GM12878 (cell line): ENCODE measurements at regions not wholly inside any gene's neighbourhood (a gene's known extent, or its start where the extent isn't known, plus 50 kb on each side); places are given as distances from the start of the nearest gene placed in this dataset.

Source experiments
- ATAC-seq: fragments of 200-7000 bp; cut with Tn5 transposase; 3 replicates; pipeline ENCODE4 v1.9.1; 2020; ENCODE audit warnings: mild to moderate bottlenecking, moderate library complexity
- BruUV-seq: library from RNA; stranded (reverse); fragments of 400-500 nt; replicated peaks from 2 replicates; lab custom pipeline; 2021; lab: Mats Ljungman, UMichigan
- CTCF ChIA-PET: fragments of 300-600 bp; sonication (Branson Sonifier 250); formaldehyde crosslinking; extraction: SDS; loops from one replicate; lab custom pipeline; 2021; ENCODE audit warnings: inconsistent platforms; lab: Yijun Ruan, JAX
- POLR2A ChIA-PET: fragments of 350-600 bp; formaldehyde crosslinking; extraction: SDS; loops from one replicate; lab custom pipeline; 2021; ENCODE audit warnings: inconsistent platforms; lab: Charles Lee
- RAD21 ChIA-PET: fragments of 300-600 bp; sonication (Branson Sonifier 250); formaldehyde crosslinking; loops from one replicate; lab custom pipeline; 2023; ENCODE audit warnings: antibody characterized with exemption; ENCODE audit not compliant: unreplicated experiment; lab: Charles Lee
- SMC1A ChIA-PET: fragments of 300-600 bp; sonication (Branson Sonifier 250); formaldehyde crosslinking; loops from one replicate; lab custom pipeline; 2023; ENCODE audit not compliant: unreplicated experiment, uncharacterized antibody; lab: Charles Lee
- DNase-seq: peaks from one replicate; pipeline ENCODE4 v3.0.0-alpha.2; 2011; ENCODE audit warnings: low read depth, low spot score
- FAIRE-seq: peaks from 3 replicates; lab custom pipeline; 2011; peaks lifted over from hg19 to GRCh38; lab: Jason Lieb, UNC
- H2AFZ ChIP-seq: 2 replicates; pipeline ENCODE4 v1.6.0; 2011; ENCODE audit warnings: low read depth, low read length, control low read depth; ENCODE audit not compliant: control insufficient read depth
- H3K27ac ChIP-seq: 2 replicates; pipeline ENCODE4 v1.5.1; 2011; ENCODE audit warnings: control low read depth; ENCODE audit not compliant: control insufficient read depth, insufficient read depth
- H3K27me3 ChIP-seq, 2 experiments: replicated peaks in 1 of 2; 2 replicates each; pipeline versions ENCODE4 v1.6.0 to v1.6.1; 2011; ENCODE audit warnings: low read length in 1 of 2; ENCODE audit not compliant: control insufficient read depth in 2 of 2, insufficient read depth in 2 of 2
- H3K36me3 ChIP-seq, 2 experiments: 2 replicates each; pipeline ENCODE4 v1.5.1; 2011; ENCODE audit warnings: low read length in 1 of 2; ENCODE audit not compliant: control insufficient read depth in 2 of 2, insufficient read depth in 2 of 2
- H3K4me1 ChIP-seq: 2 replicates; pipeline ENCODE4 v1.6.1; 2011; ENCODE audit warnings: mild to moderate bottlenecking, low read length, moderate library complexity, mixed read lengths; ENCODE audit not compliant: control insufficient read depth, insufficient read depth
- H3K4me2 ChIP-seq: 2 replicates; pipeline ENCODE4 v1.6.0; 2011; ENCODE audit warnings: control low read depth; ENCODE audit not compliant: control insufficient read depth, insufficient read depth
- H3K4me3 ChIP-seq: fragments of 200-600 bp; sonication (generic); 2 replicates; pipeline ENCODE4 v1.5.1; 2016
- H3K79me2 ChIP-seq: 2 replicates; pipeline ENCODE4 v1.6.0; 2011; ENCODE audit warnings: low read length; ENCODE audit not compliant: control insufficient read depth, insufficient read depth
- H3K9ac ChIP-seq: 2 replicates; pipeline ENCODE4 v1.8.0; 2011; ENCODE audit warnings: low read length, control low read depth, mixed read lengths; ENCODE audit not compliant: control insufficient read depth, insufficient read depth
- H3K9me3 ChIP-seq: replicated peaks from 3 replicates; pipeline ENCODE4 v1.5.1; 2011; ENCODE audit warnings: mild to moderate bottlenecking, low read length; ENCODE audit not compliant: control insufficient read depth, insufficient read depth
- H4K20me1 ChIP-seq: 2 replicates; pipeline ENCODE4 v1.6.0; 2011; ENCODE audit not compliant: control insufficient read depth, insufficient read depth
- ATF2 ChIP-seq: IDR thresholded peaks from 2 replicates; pipeline ENCODE4 v1.6.1; 2012; ENCODE audit warnings: low read length, inconsistent platforms
- BACH1 ChIP-seq: fragments of 450-650 bp; IDR thresholded peaks from 2 replicates; pipeline ENCODE4 v1.6.1; 2017; ENCODE audit warnings: mild to moderate bottlenecking, borderline replicate concordance
- GABPA ChIP-seq: IDR thresholded peaks from 2 replicates; pipeline ENCODE4 v1.6.1; 2014; ENCODE audit warnings: antibody characterized with exemption, low read depth, mild to moderate bottlenecking, inconsistent platforms
- IRF4 ChIP-seq: IDR thresholded peaks from 2 replicates; pipeline ENCODE4 v1.6.1; 2011; ENCODE audit warnings: low read depth, low read length
- MEF2A ChIP-seq: IDR thresholded peaks from 2 replicates; pipeline ENCODE4 v1.6.1; 2011; ENCODE audit warnings: low read depth, mild to moderate bottlenecking, low read length, moderate library complexity; ENCODE audit not compliant: insufficient read depth
- SIX5 ChIP-seq: IDR thresholded peaks from 2 replicates; pipeline ENCODE4 v1.6.1; 2011; ENCODE audit warnings: mild to moderate bottlenecking, low read depth, low read length, moderate library complexity; ENCODE audit not compliant: severe bottlenecking
- SMC3 ChIP-seq: IDR thresholded peaks from 2 replicates; pipeline ENCODE4 v1.6.1; 2011; ENCODE audit warnings: low read length, improper control_type of control experiment, borderline replicate concordance
- SRF ChIP-seq, 2 experiments: IDR thresholded peaks; 2 replicates each; pipeline ENCODE4 v1.6.1; 2011; ENCODE audit warnings: low read depth in 2 of 2, low read length in 2 of 2, mild to moderate bottlenecking in 1 of 2, moderate library complexity in 1 of 2
- USF2 ChIP-seq: IDR thresholded peaks from 2 replicates; pipeline ENCODE4 v1.6.1; 2011; ENCODE audit warnings: low read depth, low read length, improper control_type of control experiment, borderline replicate concordance
- ZNF207 ChIP-seq: fragments of 450-650 bp; IDR thresholded peaks from 2 replicates; pipeline ENCODE4 v1.6.1; 2014; ENCODE audit warnings: antibody characterized with exemption, mild to moderate bottlenecking, borderline replicate concordance
- in situ Hi-C: fragments of 300-500 bp; cut with MboI; formaldehyde crosslinking; loops from 9 replicates; pipeline ENCODE4 v1.14.3; 2018; ENCODE audit warnings: mixed read lengths
- intact Hi-C: fragments of 100-400 bp; cut with micrococcal nuclease; formaldehyde crosslinking; loops from one replicate; pipeline ENCODE4 v1.14.2; 2022; ENCODE audit not compliant: unreplicated experiment

DNA sequence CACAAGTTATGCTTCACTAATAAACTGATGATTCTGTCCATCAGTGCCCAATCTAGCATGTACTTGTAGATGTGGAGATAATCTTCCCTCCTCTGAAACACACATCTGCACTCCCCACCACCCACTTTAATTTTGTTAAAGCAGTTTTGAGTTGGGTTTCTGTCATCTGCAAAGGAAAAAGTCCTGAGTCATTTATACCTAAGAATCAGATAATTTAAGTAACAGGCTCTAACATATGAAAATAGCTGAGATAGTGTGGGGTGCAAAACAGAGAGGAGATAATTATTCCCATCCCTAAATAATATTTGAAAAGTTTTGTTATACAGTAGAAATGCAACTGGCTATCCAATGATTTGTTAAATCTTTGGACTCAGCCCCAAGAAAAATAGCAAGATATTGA lies 67.7 kb upstream of the ALOX12 start:
- ChIA-PET RAD21 (interaction anchor here (0.6 to 2.2 kb wide), 2 partner anchors 10 to 76 kb away, joined by 3 to 7 read pairs; no protein-coding TSS in a partner anchor), CTCF (interaction anchor here (0.6 to 6.2 kb wide), 7 partner anchors 14 to 249 kb away, joined by 3 to 36 read pairs (median 6); no protein-coding TSS in a partner anchor), SMC1A (interaction anchor here (2.3 kb wide), 1 partner anchor 17 kb away, joined by 6 read pairs; no protein-coding TSS in a partner anchor), POLR2A (no interaction called here)
- no peak for TF ChIP-seq MEF2A
- TF ChIP-seq SIX5, result no peak
- no peak for TF ChIP-seq USF2
- in situ Hi-C loops, result no loop called here
- DNase-seq, result no peak
- Histone ChIP-seq H3K27me3 (no peaks in the 10 kb centered on the region), H3K79me2 (no peaks in the 10 kb centered on the region), H2AFZ (no peak overlapping the region), H3K4me2 (no peak overlapping the region), H3K4me3 (no peak overlapping the region), H3K36me3 (no peaks in the 10 kb centered on the region), H3K4me1 (no peaks in the 10 kb centered on the region), H3K27ac (no peak overlapping the region), H3K9me3 (peaks cover 2% of the 10 kb centered on the region; the same call in 1 of the 3 replicates), H4K20me1 (no peaks in the 10 kb centered on the region), H3K9ac (no peak overlapping the region)
- BruUV-seq, result no TSS peak
- intact Hi-C loops, result no loop called here
- no peak for FAIRE-seq
- no peak for ATAC-seq

GRCh38 chr17:6930749-6931148 lies 65.1 kb upstream of the ALOX12 start:
- intact Hi-C loops, result loop anchor here (10.0 kb wide), 1 partner anchor 56 kb away; no protein-coding TSS in a partner anchor
- RAD21 ChIA-PET, result no interaction called here

More at GRCh38 chr17:6930749-6931148, 65.1 kb upstream of the ALOX12 start:
- Histone ChIP-seq H3K4me2 (no peak overlapping the region), H3K4me3 (no peak overlapping the region), H3K79me2 (no peaks in the 10 kb centered on the region), H4K20me1 (no peaks in the 10 kb centered on the region), H2AFZ (no peak overlapping the region), H3K9me3 (peaks cover 3% of the 10 kb centered on the region; the same call in 1 of the 3 replicates), H3K36me3 (no peaks in the 10 kb centered on the region), H3K27me3 (no peaks in the 10 kb centered on the region), H3K4me1 (no peaks in the 10 kb centered on the region), H3K27ac (no peak overlapping the region), H3K9ac (no peak overlapping the region)
- no peak for FAIRE-seq
- in situ Hi-C loops, result no loop called here
- TF ChIP-seq ATF2 (no peak), SRF (IDR thresholded peaks at IDR 0.05; ENCODE audit: low read depth in 2 of 2, low read length in 2 of 2) (no peak), BACH1 (no peak), IRF4 (no peak), ZNF207 (no peak), GABPA (no peak), SMC3 (no peak)
- no peak for DNase-seq
- CTCF ChIA-PET, result interaction anchor here (1.5 to 6.2 kb wide), 3 partner anchors 16 to 73 kb away, joined by 5 to 36 read pairs (median 24); no protein-coding TSS in a partner anchor
- SMC1A ChIA-PET, result interaction anchor here (1.4 kb wide), 2 partner anchors 74 to 87 kb away, joined by 3 to 4 read pairs; no protein-coding TSS in a partner anchor
- POLR2A ChIA-PET, result no interaction called here
- no peak for ATAC-seq
- no TSS peak for BruUV-seq
